A673 (cell line): ENCODE measurements at regions not wholly inside any gene's neighbourhood (a gene's known extent, or its start where the extent isn't known, plus 50 kb on each side); places are given as distances from the start of the nearest gene placed in this dataset.

ENCODE experiments used
- BruUV-seq: library from RNA; stranded (reverse); fragments of 400-500 nt; replicated peaks from 2 replicates; lab custom pipeline; 2021; lab: Mats Ljungman, UMichigan
- CTCF ChIA-PET: fragments of 300-600 bp; sonication (Branson Sonifier 250); formaldehyde crosslinking; loops from one replicate; lab custom pipeline; 2022; ENCODE audit warnings: antibody characterized with exemption; lab: Charles Lee
- POLR2A ChIA-PET: fragments of 300-600 bp; sonication (Branson Sonifier 250); formaldehyde crosslinking; loops from one replicate; lab custom pipeline; 2022; ENCODE audit warnings: antibody characterized with exemption; ENCODE audit not compliant: low non-redundant PET; lab: Charles Lee
- DNase-seq: peaks from one replicate; pipeline ENCODE4 v3.0.0-alpha.2; 2015; ENCODE audit warnings: low spot score
- H3K27ac ChIP-seq: fragments of 200-600 bp; sonication (generic); 2 replicates; pipeline ENCODE4 v1.5.1; 2016; ENCODE audit warnings: mixed run types, low read depth, mild to moderate bottlenecking, mixed read lengths, antibody characterized with exemption, low read length; ENCODE audit not compliant: poor library complexity, severe bottlenecking
- H3K27me3 ChIP-seq: fragments of 200-600 bp; sonication (generic); replicated peaks from 2 replicates; pipeline ENCODE4 v1.6.1; 2017; ENCODE audit warnings: mixed run types, low read depth, mild to moderate bottlenecking, mixed read lengths, antibody characterized with exemption, low read length; ENCODE audit not compliant: insufficient read depth, poor library complexity
- H3K36me3 ChIP-seq: fragments of 200-600 bp; sonication (generic); 2 replicates; pipeline ENCODE4 v1.6.1; 2016; ENCODE audit warnings: mixed run types, mild to moderate bottlenecking, mixed read lengths, antibody characterized with exemption, low read length; ENCODE audit not compliant: insufficient read depth, poor library complexity, severe bottlenecking
- H3K4me1 ChIP-seq: fragments of 200-600 bp; sonication (generic); 2 replicates; pipeline ENCODE4 v1.6.1; 2017; ENCODE audit warnings: mixed run types, mild to moderate bottlenecking, mixed read lengths, antibody characterized with exemption, low read length; ENCODE audit not compliant: insufficient read depth, poor library complexity, severe bottlenecking
- H3K4me3 ChIP-seq: fragments of 200-600 bp; sonication (generic); 2 replicates; pipeline ENCODE4 v1.5.1; 2016; ENCODE audit warnings: low read depth, mixed run types, mild to moderate bottlenecking, mixed read lengths, low read length; ENCODE audit not compliant: poor library complexity, severe bottlenecking
- H3K9me3 ChIP-seq: fragments of 200-600 bp; sonication (generic); 2 replicates; pipeline ENCODE4 v1.6.1; 2016; ENCODE audit warnings: mixed run types, low read depth, mild to moderate bottlenecking, mixed read lengths, antibody characterized with exemption, low read length; ENCODE audit not compliant: poor library complexity, severe bottlenecking
- EZH2 ChIP-seq: fragments of 200-600 bp; sonication (generic); IDR thresholded peaks from 2 replicates; pipeline ENCODE4 v1.6.1; 2017; ENCODE audit warnings: borderline replicate concordance, low read depth, mild to moderate bottlenecking, mixed read lengths, antibody characterized with exemption, low read length; ENCODE audit not compliant: poor library complexity, severe bottlenecking
- intact Hi-C: fragments of 100-400 bp; cut with micrococcal nuclease; formaldehyde crosslinking; loops from one replicate; pipeline ENCODE4 v1.10.0; 2022; ENCODE audit not compliant: unreplicated experiment
- TF ChIP-seq, protein P1 (sequence below): fragments of 300-800, 200-600 bp; sonication (generic); conservative IDR thresholded peaks from 2 replicates; pipeline ENCODE4 v1.5.1; 2017; ENCODE audit warnings: low read depth, mild to moderate bottlenecking, antibody characterized with exemption, low read length, moderate library complexity, mixed read lengths

DNA sequence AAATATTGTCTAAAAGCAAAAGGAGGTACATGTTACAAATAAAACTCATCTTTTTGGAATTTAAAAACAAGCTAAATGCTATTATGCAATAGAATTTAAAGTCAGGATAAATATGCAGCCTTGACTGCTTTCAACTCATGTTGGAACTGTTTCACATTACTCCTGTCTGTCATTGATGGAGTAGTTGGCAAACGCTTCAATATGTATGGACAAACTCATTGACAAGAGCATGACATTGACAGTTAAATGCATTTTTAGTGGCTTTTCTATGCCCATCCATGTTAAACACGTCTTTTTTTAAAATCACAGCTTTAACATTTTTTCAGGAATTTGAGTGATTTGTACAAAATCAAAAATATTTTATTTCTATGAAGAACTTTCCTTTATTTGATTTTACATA lies 1560.5 kb downstream of the KCNT2 start:
- no peak for DNase-seq
- no peak for TF ChIP-seq EZH2
- TF ChIP-seq, protein P1, sequence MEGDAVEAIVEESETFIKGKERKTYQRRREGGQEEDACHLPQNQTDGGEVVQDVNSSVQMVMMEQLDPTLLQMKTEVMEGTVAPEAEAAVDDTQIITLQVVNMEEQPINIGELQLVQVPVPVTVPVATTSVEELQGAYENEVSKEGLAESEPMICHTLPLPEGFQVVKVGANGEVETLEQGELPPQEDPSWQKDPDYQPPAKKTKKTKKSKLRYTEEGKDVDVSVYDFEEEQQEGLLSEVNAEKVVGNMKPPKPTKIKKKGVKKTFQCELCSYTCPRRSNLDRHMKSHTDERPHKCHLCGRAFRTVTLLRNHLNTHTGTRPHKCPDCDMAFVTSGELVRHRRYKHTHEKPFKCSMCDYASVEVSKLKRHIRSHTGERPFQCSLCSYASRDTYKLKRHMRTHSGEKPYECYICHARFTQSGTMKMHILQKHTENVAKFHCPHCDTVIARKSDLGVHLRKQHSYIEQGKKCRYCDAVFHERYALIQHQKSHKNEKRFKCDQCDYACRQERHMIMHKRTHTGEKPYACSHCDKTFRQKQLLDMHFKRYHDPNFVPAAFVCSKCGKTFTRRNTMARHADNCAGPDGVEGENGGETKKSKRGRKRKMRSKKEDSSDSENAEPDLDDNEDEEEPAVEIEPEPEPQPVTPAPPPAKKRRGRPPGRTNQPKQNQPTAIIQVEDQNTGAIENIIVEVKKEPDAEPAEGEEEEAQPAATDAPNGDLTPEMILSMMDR = no peak
- Histone ChIP-seq H3K36me3 (no peaks in the 10 kb centered on the region), H3K27ac (no peak overlapping the region), H3K4me1 (no peaks in the 10 kb centered on the region), H3K4me3 (no peak overlapping the region), H3K27me3 (no peaks in the 10 kb centered on the region), H3K9me3 (no peaks in the 10 kb centered on the region)
- no TSS peak for BruUV-seq
- ChIA-PET POLR2A (no interaction called here), CTCF (no interaction called here)
- intact Hi-C loops = no loop called here

DNA sequence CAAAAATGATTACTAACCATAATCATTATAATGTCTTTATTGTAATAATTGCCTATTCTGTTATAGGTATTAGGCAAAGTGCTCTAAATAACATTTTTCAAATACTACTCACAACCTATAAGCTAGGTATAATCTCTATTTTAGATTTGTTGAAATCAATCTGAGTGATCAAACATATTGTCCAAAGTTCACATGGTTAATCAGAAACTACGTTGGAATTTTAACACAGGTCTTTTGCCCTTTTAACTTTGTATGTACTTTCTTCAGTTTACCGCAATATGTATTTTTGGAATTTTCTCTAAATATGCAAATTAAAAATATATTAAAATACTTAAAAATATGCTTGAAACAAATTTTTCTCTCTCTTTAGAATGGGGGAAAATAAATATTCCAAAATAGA lies 1563.2 kb downstream of the KCNT2 start:
- Histone ChIP-seq H3K4me1 (no peaks in the 10 kb centered on the region), H3K4me3 (no peak overlapping the region), H3K27me3 (no peaks in the 10 kb centered on the region), H3K9me3 (no peaks in the 10 kb centered on the region), H3K27ac (no peak overlapping the region), H3K36me3 (no peaks in the 10 kb centered on the region)
- BruUV-seq = no TSS peak
- ChIA-PET POLR2A (no interaction called here), CTCF (no interaction called here)
- no peak for TF ChIP-seq EZH2
- TF ChIP-seq, protein P1 = no peak
- no peak for DNase-seq
- intact Hi-C loops = no loop called here

DNA sequence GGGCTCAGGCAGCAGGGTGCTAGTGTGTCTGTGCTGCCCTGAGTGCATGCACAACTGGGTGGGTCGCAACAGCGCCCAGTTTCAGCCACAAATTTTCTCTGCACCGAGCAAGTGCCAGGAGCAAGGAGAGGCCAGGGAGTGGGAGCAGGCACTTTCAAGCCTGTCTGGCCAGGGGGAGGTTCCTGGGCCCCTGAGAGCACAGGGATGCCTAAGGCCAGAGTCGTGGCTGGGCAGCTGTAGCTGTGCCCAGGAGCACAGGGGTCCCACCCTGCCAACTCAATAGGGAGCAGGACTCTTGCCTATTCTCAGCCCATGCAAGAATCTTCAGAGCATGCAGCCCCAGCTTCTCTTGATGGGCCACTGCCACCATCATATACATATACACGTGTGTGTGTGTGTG lies 1577.4 kb downstream of the KCNT2 start:
- TF ChIP-seq, protein P1 = no peak
- TF ChIP-seq EZH2 = no peak
- Histone ChIP-seq H3K27ac (no peak overlapping the region), H3K36me3 (no peaks in the 10 kb centered on the region), H3K27me3 (no peaks in the 10 kb centered on the region), H3K9me3 (peaks cover 4% of the 10 kb centered on the region), H3K4me1 (no peaks in the 10 kb centered on the region), H3K4me3 (no peak overlapping the region)
- intact Hi-C loops = no loop called here
- no peak for DNase-seq
- no TSS peak for BruUV-seq
- CTCF ChIA-PET = no interaction called here
- POLR2A ChIA-PET = no interaction called here

DNA sequence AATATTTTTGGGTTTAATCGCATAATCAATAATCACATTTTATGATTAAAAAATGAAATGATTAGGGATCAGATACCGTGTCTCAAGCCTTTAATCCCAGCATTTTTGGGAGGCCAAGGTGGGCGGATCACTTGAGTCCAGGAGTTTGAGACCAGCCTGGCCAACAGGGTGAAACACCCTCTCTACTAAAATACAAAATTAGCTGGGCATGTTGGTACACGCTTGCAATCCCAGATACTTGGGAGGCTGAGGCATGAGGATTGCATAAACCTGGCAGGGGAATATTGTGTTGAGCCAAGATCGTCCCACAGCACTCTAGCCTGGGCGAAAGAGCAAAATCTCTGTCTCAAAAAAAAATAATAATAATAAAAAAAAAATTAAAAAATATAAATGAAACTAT lies 1581.4 kb downstream of the KCNT2 start:
- intact Hi-C loops = no loop called here
- no peaks in the 10 kb centered on the region for H3K36me3 ChIP-seq
- ChIA-PET CTCF (no interaction called here), POLR2A (no interaction called here)
- DNase-seq = no peak
- no peaks in the 10 kb centered on the region for H3K4me1 ChIP-seq
- TF ChIP-seq, protein P1 = no peak
- no peak for TF ChIP-seq EZH2
- BruUV-seq = no TSS peak
- peaks cover 4% of the 10 kb centered on the region for H3K9me3 ChIP-seq
- H3K27me3 ChIP-seq = no peaks in the 10 kb centered on the region
- no peak overlapping the region for H3K27ac ChIP-seq
- H3K4me3 ChIP-seq = no peak overlapping the region
